AG04450 (cell line): ENCODE measurements at regions not wholly inside any gene's neighbourhood (a gene's known extent, or its start where the extent isn't known, plus 50 kb on each side); places are given as distances from the start of the nearest gene placed in this dataset.
"Not testable (repeated sequence)": the region's sequence is repeated elsewhere in the genome, so short reads cannot be mapped to it uniquely, and the experiment has no call there.

ENCODE experiments used
- CTCF ChIA-PET: fragments of 300-600, 350-600 bp; formaldehyde crosslinking; extraction: SDS; loops from one replicate; lab custom pipeline; 2022; ENCODE audit warnings: antibody characterized with exemption, inconsistent platforms; lab: Charles Lee
- POLR2A ChIA-PET: fragments of 350-600 bp; formaldehyde crosslinking; extraction: SDS; loops from one replicate; lab custom pipeline; 2021; ENCODE audit warnings: antibody characterized with exemption, inconsistent platforms; lab: Yijun Ruan, JAX
- DNase-seq: peaks from one replicate; pipeline ENCODE4 v3.0.0-alpha.2; 2011; ENCODE audit warnings: low read depth, low spot score
- H3K27ac ChIP-seq: one replicate; pipeline ENCODE4 v1.5.1; 2012; ENCODE audit warnings: low read depth, low read length, control low read depth
- H3K27me3 ChIP-seq: one replicate; pipeline ENCODE4 v1.6.0; 2012; ENCODE audit warnings: low read length; ENCODE audit not compliant: control insufficient read depth, insufficient read depth
- H3K4me3 ChIP-seq: 2 replicates; pipeline ENCODE4 v1.5.1; 2011; ENCODE audit warnings: mild to moderate bottlenecking, low read depth, low read length, control low read depth
- H3K9me3 ChIP-seq: 2 replicates; pipeline ENCODE4 v1.5.1; 2012; ENCODE audit warnings: low read length; ENCODE audit not compliant: control insufficient read depth, insufficient read depth
- TF ChIP-seq, protein P1 (sequence below): IDR thresholded peaks from 2 replicates; pipeline ENCODE4 v1.5.1; 2011; ENCODE audit warnings: low read depth, low read length, control low read depth, inconsistent platforms

DNA sequence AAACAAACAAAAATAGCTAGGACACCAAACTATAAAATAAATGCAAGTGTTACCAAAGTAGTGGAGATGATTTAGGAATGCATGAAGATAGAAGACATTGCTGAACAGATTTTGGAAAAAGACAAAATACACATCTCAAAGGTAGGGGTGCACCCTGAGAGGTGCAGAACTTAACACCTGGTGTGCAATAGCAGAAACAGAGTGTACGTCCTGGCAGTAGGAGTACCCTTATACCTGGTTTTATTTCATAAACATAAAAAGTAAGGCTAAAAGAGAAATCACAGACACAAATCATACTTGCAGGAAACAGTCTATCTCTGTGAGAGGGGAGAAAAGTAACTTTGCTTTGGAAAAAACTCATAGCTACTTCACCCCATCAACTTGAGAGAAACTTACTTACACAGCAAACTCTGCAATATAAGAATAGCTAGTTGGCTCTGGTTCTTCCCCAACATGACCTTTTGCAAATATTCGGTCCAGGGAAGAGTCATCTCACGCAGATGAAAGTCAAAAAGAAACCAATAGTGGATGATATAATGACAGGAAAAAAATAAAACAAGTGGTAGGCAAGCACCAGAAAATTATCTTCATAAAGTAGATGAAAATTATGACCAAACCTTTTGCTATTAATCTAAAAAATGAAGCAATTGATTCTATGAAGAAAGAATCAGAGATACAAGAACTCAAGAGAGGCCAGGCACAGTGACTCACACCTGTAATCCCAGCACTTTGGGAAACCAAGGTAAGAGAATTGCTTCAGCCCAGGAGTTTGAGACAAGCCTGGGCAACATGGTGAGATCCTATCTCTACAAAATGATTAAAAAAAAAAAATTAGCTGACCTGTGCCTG, 108.9 kb upstream of the BNIP2 start:
- DNase-seq = no peak
- peaks cover 1% of the 10 kb centered on the region for H3K27me3 ChIP-seq
- ChIA-PET CTCF (no interaction called here), POLR2A (no interaction called here)
- H3K4me3 ChIP-seq = no peak overlapping the region
- H3K27ac ChIP-seq = no peak overlapping the region
- no peaks in the 10 kb centered on the region for H3K9me3 ChIP-seq
- TF ChIP-seq, protein P1, sequence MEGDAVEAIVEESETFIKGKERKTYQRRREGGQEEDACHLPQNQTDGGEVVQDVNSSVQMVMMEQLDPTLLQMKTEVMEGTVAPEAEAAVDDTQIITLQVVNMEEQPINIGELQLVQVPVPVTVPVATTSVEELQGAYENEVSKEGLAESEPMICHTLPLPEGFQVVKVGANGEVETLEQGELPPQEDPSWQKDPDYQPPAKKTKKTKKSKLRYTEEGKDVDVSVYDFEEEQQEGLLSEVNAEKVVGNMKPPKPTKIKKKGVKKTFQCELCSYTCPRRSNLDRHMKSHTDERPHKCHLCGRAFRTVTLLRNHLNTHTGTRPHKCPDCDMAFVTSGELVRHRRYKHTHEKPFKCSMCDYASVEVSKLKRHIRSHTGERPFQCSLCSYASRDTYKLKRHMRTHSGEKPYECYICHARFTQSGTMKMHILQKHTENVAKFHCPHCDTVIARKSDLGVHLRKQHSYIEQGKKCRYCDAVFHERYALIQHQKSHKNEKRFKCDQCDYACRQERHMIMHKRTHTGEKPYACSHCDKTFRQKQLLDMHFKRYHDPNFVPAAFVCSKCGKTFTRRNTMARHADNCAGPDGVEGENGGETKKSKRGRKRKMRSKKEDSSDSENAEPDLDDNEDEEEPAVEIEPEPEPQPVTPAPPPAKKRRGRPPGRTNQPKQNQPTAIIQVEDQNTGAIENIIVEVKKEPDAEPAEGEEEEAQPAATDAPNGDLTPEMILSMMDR = no peak

DNA sequence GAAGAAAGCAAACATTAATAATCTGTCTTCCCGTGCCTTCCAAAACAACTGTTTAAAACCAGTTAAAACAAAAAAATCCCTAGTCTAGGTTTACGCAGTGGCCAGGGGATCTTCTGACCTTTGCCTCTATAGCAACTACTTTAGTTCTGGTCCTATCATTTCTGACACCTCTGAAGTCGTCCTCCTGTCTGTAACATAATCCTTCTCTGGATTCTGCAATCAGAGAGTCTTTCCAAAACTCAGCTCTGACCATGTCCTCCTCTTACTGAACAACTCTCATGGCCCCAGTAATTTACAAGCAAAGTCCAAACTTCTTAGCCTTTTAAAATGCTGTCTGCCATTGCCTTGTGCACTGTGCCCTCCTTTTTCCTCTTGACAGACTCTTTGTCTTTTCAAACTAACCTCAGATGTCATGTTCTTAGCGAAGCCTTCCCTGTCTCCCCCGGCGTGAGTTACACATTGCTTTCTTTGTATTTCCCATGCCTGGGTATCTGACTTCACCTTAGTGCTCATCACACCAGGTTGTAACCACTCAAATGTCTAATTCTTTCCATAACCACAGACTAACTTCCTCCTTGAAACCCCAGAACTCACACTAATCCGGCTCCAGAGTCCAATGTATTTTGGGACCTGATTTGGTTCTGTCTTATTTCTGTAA, 105.2 kb upstream of the BNIP2 start:
- Histone ChIP-seq H3K9me3 (no peaks in the 10 kb centered on the region; the same call in 1 of the 2 replicates), H3K4me3 (no peak overlapping the region), H3K27me3 (peaks cover 2% of the 10 kb centered on the region), H3K27ac (no peak overlapping the region)
- ChIA-PET POLR2A (no interaction called here), CTCF (no interaction called here)
- no peak for DNase-seq
- TF ChIP-seq, protein P1 = no peak

DNA sequence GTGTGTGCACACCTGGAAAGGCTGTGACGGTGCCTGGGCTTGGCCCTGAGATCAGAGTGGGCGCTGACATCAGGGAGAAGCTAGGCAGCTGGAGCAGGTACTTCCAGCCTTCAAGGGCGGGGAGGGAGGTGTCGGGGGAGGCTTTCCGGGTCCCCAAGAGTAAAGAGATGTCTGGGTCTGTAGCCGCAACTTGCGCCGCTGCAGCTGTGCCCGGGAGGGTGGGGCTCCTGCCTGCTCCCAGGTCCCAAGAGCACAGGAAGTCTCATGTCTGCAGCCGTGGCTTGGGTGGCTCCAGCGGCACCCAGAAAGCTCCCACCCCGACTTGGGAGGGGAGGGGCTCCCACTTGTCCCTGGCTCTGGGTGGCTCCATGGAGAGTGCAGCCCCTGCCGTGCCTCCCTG, 103.2 kb upstream of the BNIP2 start:
- POLR2A ChIA-PET = no interaction called here
- CTCF ChIA-PET = no interaction called here

DNA sequence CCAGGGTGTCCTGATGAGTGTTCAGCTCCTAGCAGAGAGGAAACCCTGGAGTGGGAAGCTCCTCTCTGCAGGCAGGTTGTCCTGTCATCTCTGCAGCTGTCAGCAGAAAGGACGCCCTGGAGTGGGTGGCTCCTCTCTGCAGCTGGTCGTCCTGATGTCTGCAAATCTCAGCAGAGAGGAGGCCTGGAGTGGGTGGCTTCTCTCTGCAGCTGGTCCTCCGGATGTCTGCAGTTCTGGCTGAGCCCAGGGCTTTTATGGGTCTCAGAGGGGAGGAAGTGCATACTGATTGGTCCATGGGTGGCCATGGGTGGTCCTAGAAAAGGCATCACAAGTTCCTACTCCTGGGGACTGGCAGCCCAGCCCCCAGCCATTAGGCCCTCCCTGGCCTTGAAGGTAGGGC, 102.6 kb upstream of the BNIP2 start:
- Histone ChIP-seq H3K27ac (no peak overlapping the region), H3K9me3 (no peaks in the 10 kb centered on the region; the same call in 1 of the 2 replicates), H3K27me3 (peaks cover 2% of the 10 kb centered on the region), H3K4me3 (no peak overlapping the region)
- DNase-seq = no peak
- ChIA-PET CTCF (no interaction called here), POLR2A (no interaction called here)
- TF ChIP-seq, protein P1 = no peak

More for the DNA sequence above, 103.2 kb upstream of the BNIP2 start:
- H3K27me3 ChIP-seq = peaks cover 2% of the 10 kb centered on the region
- no peak overlapping the region for H3K4me3 ChIP-seq
- no peak for DNase-seq
- TF ChIP-seq, protein P1 = no peak
- no peaks in the 10 kb centered on the region; the same call in 1 of the 2 replicates for H3K9me3 ChIP-seq
- H3K27ac ChIP-seq = no peak overlapping the region

DNA sequence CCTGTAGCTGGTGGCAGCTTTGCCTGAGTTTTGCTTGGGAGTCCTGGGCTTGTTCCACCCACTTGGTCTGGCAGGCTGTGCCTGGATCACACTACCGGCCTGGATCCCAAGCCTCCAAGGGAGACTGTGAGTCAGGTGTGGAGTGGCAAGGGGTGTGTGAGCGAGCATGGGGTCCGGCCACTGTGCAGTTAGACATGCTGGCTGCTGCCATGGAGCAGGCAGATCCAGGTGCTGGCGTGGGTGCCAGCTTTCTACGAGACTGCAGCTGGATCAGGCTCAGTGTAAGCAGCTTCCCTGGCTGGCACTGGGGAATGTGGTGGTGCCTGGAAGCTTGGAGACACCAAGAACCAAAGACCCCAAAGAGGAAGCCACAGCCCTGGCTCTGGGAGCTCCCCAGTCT, 102.0 kb upstream of the BNIP2 start:
- no peak for DNase-seq
- H3K27ac ChIP-seq = no peak overlapping the region

DNA sequence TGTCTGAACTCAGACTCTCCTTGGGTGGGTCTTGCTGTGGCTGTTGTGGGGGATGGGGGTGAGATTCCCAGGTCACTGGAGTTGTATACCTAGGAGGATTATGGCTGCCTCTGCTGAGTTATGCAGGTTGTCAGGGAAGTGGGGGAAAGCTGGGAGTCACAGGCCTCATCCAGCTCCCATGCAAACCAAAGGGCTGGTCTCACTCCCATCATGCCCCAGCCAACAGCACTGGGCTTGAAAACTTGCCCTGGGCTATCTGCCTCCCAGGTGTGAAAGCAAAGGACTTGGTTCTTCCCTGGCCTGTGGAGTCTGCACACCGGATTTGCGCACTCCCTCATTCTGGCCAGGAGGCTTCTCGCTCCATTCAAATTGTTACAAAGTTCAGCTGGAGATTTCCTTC, 97.3 kb upstream of the BNIP2 start:
- H3K27me3 ChIP-seq, H3K9me3 ChIP-seq, H3K27ac ChIP-seq, POLR2A ChIA-PET, CTCF ChIA-PET, DNase-seq, H3K4me3 ChIP-seq: not testable (repeated sequence)

More for the DNA sequence above, 102.0 kb upstream of the BNIP2 start:
- POLR2A ChIA-PET = no interaction called here
- TF ChIP-seq, protein P1 = no peak
- H3K4me3 ChIP-seq = no peak overlapping the region
- CTCF ChIA-PET = interaction anchor here (0.7 kb wide), 1 partner anchor 100 kb away, joined by 3 read pairs; no protein-coding TSS in a partner anchor
- H3K27me3 ChIP-seq = peaks cover 2% of the 10 kb centered on the region
- no peaks in the 10 kb centered on the region; the same call in 1 of the 2 replicates for H3K9me3 ChIP-seq

DNA sequence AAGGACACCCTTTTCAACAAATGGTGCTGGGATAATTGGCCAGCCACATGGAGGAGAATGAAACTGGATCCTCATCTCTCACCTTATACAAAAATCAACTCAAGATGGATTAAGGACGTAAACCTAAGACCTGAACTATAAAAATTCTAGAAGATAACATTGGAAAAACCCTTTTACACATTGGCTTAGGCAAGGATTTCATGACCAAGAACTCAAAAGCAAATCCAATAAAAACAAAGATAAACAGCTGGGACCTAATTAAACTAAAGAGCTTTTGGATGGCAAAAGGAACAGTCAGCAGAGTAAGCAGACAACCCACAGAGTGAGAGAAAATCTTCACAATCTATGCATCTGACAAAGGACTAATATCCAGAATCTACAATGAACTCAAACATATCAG, 96.9 kb upstream of the BNIP2 start:
- H3K4me3 ChIP-seq, CTCF ChIA-PET, H3K9me3 ChIP-seq, H3K27me3 ChIP-seq, POLR2A ChIA-PET, H3K27ac ChIP-seq, DNase-seq: not testable (repeated sequence)
